Lung microvascular endothelial cell (primary cell): ENCODE measurements at regions not wholly inside any gene's neighbourhood (a gene's known extent, or its start where the extent isn't known, plus 50 kb on each side); places are given as distances from the start of the nearest gene placed in this dataset.

Experiments
- DNase-seq, 2 donors: peaks; one replicate each; pipeline versions ENCODE4 v3.0.0 to v3.0.0-alpha.2; 2010; ENCODE audit warnings: low read depth in 2 of 2

DNA sequence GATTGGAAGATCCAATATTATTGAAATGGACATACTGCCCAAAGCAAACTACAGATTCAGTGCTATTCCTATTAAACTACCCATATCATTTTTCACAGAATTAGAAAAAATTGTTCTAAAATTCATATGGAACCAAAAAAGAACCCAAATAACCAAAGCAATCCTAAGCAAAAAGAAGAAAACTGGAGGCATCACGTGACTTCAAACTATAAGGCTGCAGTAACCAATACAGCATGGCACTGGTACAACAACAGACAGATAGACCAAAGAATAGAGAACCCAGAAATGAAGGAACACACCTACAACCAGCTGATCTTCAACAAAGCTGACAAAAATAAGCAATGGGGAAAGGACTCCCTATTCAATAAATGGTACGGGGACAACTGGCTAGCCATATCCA lies 765.4 kb downstream of the SORCS3 start:
- DNase-seq, result no peak

DNA sequence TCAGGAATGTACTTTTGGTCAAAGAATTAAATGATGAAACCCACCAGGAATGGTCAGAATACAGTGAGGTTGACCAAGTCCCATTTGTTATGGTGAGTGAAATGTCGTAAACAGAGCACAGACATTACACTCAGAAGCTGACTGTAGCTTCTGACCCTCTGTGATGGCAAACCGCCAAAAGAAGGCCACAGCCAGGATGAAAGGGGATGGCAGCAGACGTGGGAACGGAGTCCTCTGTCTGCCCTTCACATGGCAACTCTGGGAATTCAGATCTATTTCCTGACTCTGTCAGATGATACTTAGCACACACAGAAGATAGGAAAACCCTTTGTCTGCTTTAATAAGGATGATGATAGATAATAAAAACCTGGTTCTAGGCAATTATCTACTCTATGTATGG lies 757.1 kb downstream of the SORCS3 start:
- DNase-seq, result no peak

DNA sequence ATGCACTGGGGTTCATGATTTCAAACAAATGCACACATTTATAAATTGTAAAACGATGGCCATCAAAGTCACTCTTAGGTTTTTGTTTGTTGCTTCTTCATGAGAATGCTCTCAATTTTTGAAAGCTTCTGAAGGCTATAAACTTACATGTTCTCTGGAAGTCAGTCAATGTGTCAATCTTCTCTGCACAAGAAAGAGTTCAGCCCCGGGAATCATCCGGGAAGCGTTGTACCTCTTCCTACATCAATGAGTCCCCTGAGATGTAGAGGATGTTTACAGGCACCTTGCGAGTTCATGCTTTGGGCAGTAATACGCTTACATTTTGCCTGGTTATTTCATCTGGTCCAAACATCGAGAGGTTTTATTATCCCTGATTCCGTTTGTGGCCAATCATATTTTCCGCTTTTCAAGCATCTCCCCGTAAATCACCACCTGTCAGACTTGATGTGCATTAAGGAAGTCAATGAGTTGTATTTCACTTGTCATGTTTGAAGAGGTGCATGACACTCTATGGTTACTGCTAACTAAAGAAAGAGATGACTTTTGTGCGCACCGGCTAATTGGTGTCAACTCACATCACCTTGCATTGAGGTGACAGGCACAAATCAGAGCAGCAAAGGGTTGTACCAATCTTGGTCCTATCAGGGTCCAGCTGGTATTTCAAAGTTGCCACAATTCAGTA lies 750.7 kb downstream of the SORCS3 start:
- DNase-seq, result no peak

DNA sequence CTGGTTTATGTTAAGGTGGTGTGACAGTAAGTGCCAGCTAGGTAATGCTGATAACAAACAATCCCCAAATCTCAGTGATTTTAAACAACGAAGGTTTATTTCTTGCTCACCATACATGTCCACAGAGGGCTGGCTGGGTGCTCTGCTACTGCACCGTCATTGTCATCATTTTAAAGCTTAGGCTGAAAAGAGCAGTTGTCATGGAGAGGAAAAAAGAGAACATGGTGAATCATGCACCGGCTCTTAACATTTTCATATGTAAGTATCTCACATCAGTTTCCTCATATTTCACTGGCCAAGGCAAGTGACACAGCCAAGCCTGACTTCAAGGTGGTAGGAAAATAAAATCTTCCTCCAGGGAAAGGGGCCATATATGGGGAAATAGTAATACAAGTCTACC lies 746.9 kb downstream of the SORCS3 start:
- DNase-seq, result no peak

DNA sequence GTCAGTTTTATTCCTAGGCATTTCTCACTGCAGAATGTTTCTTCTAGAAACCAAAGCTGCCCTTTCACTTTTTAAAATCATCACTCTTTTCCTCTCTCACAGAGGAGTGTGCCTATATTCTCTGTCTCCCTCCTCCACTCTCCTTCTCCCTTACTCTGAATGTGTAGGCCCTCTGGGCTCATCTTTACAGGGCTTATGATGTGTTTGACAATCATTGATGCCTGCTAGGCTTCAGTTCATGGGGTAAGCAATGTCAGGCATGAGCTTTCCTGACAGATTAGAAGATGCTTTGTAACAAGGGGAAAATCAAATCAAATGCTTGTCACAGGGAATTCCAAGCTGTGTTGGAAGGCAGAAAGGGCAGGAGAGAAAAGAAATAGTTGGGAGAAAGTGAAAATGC lies 742.9 kb downstream of the SORCS3 start:
- DNase-seq, result no peak

DNA sequence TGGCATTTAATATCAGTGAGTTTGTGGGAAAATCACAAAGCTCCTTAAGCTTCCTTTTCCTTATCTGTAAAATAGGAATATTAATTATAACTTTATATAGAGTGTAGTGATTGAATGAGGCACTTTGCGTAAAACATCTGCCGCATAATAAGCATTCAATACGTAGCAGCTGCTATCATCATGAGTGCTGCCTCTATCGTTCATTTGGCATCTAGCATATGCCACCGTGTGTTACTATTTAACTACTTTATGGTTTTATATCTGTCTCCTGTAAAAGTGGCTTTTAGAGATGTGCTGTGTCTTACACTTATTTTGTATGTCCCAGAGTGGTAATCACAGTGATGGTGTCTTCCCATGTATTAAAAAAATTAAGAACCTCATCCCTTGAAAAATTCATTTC lies 729.6 kb downstream of the SORCS3 start:
- no peak for DNase-seq

DNA sequence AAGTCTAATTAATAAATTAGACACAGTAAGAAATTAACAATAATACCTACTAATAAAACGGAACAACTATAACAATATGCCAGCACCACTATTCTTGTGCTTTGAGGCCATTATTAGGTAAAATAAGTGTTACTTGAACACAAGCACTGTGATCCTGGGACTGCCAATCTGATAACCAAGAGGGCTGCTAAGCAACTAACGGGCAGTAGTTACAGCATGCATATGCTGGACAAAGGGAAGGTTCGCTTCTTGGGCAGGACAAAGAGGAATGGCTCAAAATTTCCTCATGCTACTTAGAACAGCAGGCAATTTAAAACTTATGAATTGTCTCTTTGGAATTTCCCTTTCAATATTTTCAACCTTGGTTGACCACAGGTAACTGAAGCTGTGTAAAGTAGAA lies 718.6 kb downstream of the SORCS3 start:
- DNase-seq, result no peak

DNA sequence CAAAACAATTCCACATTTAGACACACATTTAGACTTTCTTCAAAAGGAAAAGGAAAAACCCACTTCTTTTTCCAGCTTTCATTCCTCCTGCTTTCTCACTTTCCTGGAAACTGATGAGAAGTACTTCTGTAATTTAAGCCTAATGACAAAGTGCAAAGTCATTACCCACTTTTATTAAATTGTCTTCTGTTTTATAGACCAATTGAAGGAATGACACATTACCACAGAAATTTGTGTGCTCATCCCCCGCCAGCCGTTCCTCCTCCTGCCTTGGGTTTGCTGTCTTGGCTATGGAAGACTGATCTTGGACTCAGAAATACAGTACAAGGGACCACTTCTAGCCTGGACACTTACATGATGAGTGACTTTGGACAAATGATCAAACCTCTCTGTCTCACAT lies 717.8 kb downstream of the SORCS3 start:
- DNase-seq, result no peak

DNA sequence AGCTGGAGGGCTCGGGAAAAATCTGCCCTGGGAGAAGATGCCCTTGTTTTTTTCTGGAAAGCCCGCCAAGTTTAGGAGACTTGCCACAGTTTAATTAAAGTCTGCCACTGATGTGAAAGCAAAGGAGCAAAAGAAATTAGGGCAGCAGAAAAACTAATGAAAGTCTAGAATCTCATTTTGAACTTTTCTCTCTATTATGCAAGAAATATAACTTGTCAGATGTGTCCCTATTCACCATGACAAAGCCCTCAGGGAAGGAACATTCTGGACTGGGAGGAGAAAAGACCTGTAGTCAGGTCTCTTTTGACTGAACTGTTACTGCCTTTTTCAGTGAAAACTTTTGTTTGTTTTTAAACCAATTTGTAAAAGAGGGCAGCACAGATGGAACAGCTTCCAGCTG lies 715.5 kb downstream of the SORCS3 start:
- no peak for DNase-seq

DNA sequence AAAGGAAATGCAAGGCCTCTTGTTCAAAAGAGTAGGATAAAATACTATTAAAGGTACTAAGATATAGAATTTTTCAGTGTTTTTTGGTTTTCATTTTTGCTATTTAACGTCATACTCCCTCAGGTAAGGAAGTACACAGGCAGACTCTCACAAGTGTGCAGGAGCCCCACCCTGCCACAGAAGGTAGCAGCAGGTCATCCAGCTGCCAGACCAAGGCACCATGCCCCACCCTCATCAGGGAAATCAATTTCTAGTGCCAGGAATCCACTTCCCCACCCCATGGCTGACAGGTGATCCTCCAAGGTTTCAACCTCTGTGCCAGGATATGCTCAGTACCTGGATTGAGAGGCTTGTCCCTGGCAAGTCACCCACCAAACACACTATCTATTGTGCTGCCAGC lies 712.9 kb downstream of the SORCS3 start:
- no peak for DNase-seq

DNA sequence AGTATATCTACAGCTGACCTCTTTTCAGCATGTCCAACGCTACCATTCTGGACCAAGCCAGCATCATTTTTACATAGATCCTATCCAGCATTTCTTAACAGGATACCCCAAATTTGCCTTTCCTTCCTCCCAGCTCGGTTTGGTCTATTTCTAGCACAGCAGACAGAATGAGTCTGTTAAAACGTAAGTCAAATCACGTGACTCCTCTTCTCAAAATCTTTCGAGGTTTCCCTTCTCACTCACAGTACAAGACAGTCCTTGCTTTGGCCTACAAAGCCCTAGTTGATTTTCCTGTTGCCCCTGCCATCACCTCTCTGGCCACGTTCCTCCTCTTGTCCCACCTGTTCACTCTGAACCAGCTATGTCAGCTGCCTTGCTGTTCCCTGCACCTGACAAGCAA lies 711.7 kb downstream of the SORCS3 start:
- no peak for DNase-seq

DNA sequence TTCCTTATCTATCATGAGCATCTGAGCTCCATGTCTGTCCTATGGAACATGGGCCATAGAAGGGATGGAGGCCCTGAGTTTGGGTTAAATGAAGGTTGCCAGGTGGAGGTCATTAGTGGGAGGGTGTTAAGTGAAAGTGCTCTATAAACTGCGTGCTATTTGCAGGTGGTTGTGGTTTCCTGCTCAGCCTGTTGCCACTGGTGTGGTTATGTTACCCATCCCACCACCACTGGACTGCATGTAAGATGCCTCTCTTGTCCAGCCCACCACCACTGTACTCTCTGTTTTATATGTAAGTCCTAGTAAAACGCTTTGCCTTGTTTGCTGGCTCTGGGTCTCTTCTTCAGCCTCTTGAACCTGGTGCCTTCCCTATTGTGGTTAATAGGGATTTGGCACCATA lies 711.2 kb downstream of the SORCS3 start:
- DNase-seq, result no peak

DNA sequence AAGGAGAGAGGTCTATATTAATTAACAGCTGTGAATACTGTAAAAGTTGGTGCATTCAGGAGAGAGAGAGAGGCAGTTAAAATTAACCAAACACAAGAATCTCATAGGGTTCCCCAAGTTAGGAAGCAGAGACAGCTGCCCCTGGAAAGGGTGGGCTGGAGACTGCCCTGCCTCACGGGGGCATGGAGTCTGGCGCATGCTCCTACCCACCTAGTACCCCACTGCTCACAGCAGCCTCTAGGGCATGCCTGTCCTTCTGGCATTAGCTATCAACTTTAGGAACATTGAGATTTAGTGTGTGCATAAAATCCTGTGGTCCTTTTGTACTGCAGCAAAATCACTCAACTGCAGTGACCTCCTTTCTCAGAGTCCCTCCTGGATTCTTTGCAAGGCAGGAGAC lies 710.1 kb downstream of the SORCS3 start:
- DNase-seq, result no peak

DNA sequence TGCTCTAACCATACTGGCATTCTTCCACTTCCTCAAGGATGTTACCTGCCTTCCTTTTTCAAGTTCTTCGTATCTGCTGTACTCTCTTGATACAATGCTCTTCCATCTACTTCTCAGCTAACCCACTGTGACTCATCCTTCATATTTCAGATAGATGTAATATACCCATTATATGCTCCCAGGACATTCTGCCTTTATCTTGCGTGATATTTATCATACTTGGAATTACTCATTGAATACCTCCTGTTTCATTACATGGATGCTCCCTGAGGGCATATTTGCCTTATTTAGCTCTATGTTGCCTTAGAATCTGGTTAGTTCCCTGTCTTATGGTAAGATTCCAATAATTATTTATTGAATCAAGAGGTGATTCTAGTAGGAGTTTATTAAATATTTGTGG lies 706.4 kb downstream of the SORCS3 start:
- no peak for DNase-seq

DNA sequence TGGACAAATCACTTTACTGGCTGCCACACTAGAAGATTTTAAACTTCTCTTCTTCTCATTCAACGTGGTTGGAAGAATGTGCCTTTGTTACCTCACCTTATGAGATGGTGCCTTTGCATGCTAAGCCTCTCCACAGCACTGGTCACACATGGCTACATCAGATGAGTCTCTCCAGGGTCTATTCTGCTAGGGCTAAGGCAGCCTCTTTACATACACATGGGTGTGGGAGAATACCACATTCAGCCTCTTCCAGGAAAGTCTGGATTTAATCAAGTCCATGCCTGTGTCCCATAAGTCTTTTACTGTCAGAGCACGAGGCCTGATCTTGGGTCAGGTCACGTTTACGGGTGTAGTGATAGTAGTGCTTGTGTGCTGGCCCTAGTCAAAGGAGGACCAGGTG lies 701.5 kb downstream of the SORCS3 start:
- DNase-seq, result no peak

DNA sequence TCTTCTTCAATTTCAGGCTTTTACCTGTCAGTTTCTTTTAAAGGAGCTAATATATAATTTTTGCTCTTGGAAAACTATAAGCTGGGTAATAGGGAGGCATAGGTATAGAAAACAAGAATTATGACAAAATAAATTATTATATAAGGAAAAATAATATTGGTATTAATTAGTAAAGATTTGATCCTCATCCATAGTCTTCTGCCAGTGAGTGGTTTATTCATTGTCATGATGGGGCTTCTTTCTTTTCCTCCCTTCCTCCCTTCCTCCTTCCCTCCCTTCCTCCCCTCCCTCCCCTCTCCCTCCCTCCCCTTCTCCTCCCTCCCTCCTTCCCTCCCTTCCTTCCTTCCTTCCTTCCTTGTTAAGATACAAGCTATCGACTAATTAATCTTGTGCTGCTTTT lies 698.6 kb downstream of the SORCS3 start:
- DNase-seq, result no peak

DNA sequence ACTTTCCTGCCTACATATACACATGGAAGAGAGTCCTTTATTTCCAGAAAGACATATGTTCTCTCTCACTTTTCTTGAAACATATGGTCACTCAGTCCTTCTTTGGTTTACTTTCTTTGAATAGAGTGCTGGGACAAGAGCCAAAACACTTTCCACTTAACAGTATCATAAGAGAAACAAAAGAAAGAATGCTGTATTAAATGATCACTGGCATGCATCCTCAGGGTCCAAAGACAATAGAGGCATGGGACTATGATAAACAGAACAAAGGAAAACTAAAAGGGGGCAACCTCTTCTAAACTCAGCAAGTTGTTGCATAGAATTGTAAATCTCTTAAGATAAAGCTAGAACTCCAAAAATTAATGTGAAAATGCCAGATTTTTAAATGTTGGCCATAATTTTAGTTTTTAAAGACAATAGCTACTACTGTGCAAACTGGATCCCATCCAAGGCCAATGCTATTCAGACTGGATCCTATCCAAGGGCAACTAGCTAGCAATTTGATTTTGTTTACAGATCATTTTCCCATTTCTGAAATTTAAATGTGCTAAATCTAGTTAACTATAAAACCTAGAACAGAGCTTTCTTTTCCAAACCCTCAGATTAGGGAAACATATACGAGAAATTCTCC lies 687.5 kb downstream of the SORCS3 start:
- no peak for DNase-seq
